ENCODE measurements at regions not wholly inside any gene's neighbourhood (a gene's known extent, or its start where the extent isn't known, plus 50 kb on each side); places are given as distances from the start of the nearest gene placed in this dataset.

DNA sequence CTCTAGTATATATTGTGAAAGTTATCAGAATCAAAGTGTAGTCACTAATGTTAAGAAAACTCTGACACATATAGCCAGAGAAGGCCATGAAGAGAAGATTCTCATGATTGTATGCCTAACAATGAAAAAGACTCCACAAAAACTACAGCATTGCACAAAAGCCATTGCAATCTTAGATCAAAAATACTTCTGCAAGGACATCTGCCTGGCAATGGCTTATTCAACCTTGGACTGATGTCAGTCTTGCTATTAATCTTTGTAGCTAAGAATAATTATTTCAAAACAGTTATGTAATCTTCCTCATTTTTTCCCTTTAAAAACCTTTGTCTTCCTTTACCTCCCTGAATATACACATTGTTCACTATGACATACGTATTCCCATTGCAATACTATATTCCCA is 55.3 kb upstream of the SLC36A4 start:
- H3K9me3 ChIP-seq (ENCODE audit: control insufficient read depth, insufficient read depth, low read depth, low read length) = no peaks in the 10 kb centered on the region
- no peak for TF ChIP-seq ZNF16 (tag by site-specific recombination; IDR thresholded peaks at IDR 0.05; ENCODE audit: low read depth)
- no peak for TF ChIP-seq ZNF221 (tag by site-specific recombination; IDR thresholded peaks at IDR 0.05; ENCODE audit: borderline replicate concordance)
- no peak for TF ChIP-seq ZFP37 (tag by site-specific recombination; IDR thresholded peaks at IDR 0.05)
- TF ChIP-seq ZNF768 (tag by site-specific recombination; IDR thresholded peaks at IDR 0.05) = no peak
- no peak for TF ChIP-seq ZNF37A (tag by site-specific recombination; IDR thresholded peaks at IDR 0.05)
- TF ChIP-seq ZNF621 (tag by site-specific recombination; IDR thresholded peaks at IDR 0.05) = no peak
- no peak for TF ChIP-seq ZNF155 (tag by site-specific recombination; IDR thresholded peaks at IDR 0.05)
- TF ChIP-seq, protein P1, sequence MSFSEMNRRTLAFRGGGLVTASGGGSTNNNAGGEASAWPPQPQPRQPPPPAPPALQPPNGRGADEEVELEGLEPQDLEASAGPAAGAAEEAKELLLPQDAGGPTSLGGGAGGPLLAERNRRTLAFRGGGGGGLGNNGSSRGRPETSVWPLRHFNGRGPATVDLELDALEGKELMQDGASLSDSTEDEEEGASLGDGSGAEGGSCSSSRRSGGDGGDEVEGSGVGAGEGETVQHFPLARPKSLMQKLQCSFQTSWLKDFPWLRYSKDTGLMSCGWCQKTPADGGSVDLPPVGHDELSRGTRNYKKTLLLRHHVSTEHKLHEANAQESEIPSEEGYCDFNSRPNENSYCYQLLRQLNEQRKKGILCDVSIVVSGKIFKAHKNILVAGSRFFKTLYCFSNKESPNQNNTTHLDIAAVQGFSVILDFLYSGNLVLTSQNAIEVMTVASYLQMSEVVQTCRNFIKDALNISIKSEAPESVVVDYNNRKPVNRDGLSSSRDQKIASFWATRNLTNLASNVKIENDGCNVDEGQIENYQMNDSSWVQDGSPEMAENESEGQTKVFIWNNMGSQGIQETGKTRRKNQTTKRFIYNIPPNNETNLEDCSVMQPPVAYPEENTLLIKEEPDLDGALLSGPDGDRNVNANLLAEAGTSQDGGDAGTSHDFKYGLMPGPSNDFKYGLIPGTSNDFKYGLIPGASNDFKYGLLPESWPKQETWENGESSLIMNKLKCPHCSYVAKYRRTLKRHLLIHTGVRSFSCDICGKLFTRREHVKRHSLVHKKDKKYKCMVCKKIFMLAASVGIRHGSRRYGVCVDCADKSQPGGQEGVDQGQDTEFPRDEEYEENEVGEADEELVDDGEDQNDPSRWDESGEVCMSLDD (tag by site-specific recombination; IDR thresholded peaks at IDR 0.05) = no peak
- TF ChIP-seq ZNF366 (tag by site-specific recombination; conservative IDR thresholded peaks at IDR 0.05) = no peak
- TF ChIP-seq HOXA7 (CRISPR knock-in tag; IDR thresholded peaks at IDR 0.05; ENCODE audit: borderline replicate concordance) = no peak
- no peak for TF ChIP-seq SP3 (tag by site-specific recombination; IDR thresholded peaks at IDR 0.05)
- TF ChIP-seq ZFP69B (tag by site-specific recombination; IDR thresholded peaks at IDR 0.05) = no peak
- TF ChIP-seq ZFP3 (tag by site-specific recombination; IDR thresholded peaks at IDR 0.05; ENCODE audit: low read depth) = no peak
- TF ChIP-seq, protein P2, sequence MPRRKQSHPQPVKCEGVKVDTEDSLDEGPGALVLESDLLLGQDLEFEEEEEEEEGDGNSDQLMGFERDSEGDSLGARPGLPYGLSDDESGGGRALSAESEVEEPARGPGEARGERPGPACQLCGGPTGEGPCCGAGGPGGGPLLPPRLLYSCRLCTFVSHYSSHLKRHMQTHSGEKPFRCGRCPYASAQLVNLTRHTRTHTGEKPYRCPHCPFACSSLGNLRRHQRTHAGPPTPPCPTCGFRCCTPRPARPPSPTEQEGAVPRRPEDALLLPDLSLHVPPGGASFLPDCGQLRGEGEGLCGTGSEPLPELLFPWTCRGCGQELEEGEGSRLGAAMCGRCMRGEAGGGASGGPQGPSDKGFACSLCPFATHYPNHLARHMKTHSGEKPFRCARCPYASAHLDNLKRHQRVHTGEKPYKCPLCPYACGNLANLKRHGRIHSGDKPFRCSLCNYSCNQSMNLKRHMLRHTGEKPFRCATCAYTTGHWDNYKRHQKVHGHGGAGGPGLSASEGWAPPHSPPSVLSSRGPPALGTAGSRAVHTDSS (tag by site-specific recombination; IDR thresholded peaks at IDR 0.05) = no peak
- no peak for TF ChIP-seq ZNF837 (tag by site-specific recombination; IDR thresholded peaks at IDR 0.05)
- no peak for TF ChIP-seq WT1 (tag by site-specific recombination; IDR thresholded peaks at IDR 0.05)
- no peak for TF ChIP-seq ZNF585B (tag by site-specific recombination; IDR thresholded peaks at IDR 0.05)
- TF ChIP-seq ZNF529 (tag by site-specific recombination; IDR thresholded peaks at IDR 0.05; ENCODE audit: insufficient replicate concordance) = no peak
- TF ChIP-seq, protein P3, sequence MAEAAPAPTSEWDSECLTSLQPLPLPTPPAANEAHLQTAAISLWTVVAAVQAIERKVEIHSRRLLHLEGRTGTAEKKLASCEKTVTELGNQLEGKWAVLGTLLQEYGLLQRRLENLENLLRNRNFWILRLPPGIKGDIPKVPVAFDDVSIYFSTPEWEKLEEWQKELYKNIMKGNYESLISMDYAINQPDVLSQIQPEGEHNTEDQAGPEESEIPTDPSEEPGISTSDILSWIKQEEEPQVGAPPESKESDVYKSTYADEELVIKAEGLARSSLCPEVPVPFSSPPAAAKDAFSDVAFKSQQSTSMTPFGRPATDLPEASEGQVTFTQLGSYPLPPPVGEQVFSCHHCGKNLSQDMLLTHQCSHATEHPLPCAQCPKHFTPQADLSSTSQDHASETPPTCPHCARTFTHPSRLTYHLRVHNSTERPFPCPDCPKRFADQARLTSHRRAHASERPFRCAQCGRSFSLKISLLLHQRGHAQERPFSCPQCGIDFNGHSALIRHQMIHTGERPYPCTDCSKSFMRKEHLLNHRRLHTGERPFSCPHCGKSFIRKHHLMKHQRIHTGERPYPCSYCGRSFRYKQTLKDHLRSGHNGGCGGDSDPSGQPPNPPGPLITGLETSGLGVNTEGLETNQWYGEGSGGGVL (tag by site-specific recombination; IDR thresholded peaks at IDR 0.05) = no peak
- no peak overlapping the region for H3K27ac ChIP-seq (ENCODE audit: extremely low read depth, low read depth, low read length)
- no peaks in the 10 kb centered on the region for H3K4me1 ChIP-seq (ENCODE audit: control insufficient read depth, insufficient read depth, low read length)
- ChIA-PET POLR2A (no interaction called here), CTCF (no interaction called here)
- H3K36me3 ChIP-seq (ENCODE audit: control insufficient read depth in 2 of 2, insufficient read depth in 1 of 2, low read length in 2 of 2) = no peaks in the 10 kb centered on the region
- H3K4me3 ChIP-seq (ENCODE audit: low read depth, low read length) = no peak overlapping the region

DNA sequence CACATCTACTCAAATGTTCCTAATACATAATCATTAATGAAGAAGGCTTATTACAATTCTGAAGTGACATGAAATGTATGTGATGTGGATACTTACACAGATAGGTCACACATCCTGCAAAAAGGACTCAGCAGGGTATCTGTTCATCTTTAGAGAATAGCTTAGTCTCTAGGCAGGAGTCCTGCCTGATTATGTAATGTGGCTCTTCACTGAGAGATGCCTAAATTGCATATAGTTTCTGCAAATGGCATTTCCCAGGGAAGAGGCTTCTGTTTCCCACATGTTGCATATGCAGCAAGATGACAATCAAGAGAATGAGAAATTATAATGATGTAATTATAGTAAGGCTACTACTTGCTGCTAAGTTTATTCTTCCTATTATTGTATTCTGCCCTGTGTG is 58.8 kb upstream of the SLC36A4 start:
- POLR2A ChIA-PET = no interaction called here
- Histone ChIP-seq H3K27ac (ENCODE audit: extremely low read depth, low read depth, low read length) (no peak overlapping the region), H3K4me1 (ENCODE audit: control insufficient read depth, insufficient read depth, low read length) (no peaks in the 10 kb centered on the region), H3K9me3 (ENCODE audit: control insufficient read depth, insufficient read depth, low read depth, low read length) (no peaks in the 10 kb centered on the region), H3K36me3 (ENCODE audit: control insufficient read depth in 2 of 2, insufficient read depth in 1 of 2, low read length in 2 of 2) (no peaks in the 10 kb centered on the region), H3K4me3 (ENCODE audit: low read depth, low read length) (no peak overlapping the region)
- CTCF ChIA-PET = interaction anchor here (0.5 to 3.1 kb wide), 3 partner anchors 22 to 396 kb away, joined by 3 to 9 read pairs (median 3); no protein-coding TSS in a partner anchor
- TF ChIP-seq ZFP3 (tag by site-specific recombination; IDR thresholded peaks at IDR 0.05; ENCODE audit: low read depth) = no peak
- no peak for TF ChIP-seq ZBTB48 (tag by site-specific recombination; IDR thresholded peaks at IDR 0.05)
- TF ChIP-seq ZNF341 (tag by site-specific recombination; IDR thresholded peaks at IDR 0.05; ENCODE audit: low read depth) = no peak
- TF ChIP-seq IKZF3 (tag by site-specific recombination; IDR thresholded peaks at IDR 0.05) = no peak
- TF ChIP-seq ZNF37A (tag by site-specific recombination; IDR thresholded peaks at IDR 0.05) = no peak
- TF ChIP-seq ZNF629 (tag by site-specific recombination; IDR thresholded peaks at IDR 0.05) = no peak
- TF ChIP-seq ZNF16 (tag by site-specific recombination; IDR thresholded peaks at IDR 0.05; ENCODE audit: low read depth) = no peak
- TF ChIP-seq, protein P4, sequence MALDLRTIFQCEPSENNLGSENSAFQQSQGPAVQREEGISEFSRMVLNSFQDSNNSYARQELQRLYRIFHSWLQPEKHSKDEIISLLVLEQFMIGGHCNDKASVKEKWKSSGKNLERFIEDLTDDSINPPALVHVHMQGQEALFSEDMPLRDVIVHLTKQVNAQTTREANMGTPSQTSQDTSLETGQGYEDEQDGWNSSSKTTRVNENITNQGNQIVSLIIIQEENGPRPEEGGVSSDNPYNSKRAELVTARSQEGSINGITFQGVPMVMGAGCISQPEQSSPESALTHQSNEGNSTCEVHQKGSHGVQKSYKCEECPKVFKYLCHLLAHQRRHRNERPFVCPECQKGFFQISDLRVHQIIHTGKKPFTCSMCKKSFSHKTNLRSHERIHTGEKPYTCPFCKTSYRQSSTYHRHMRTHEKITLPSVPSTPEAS (tag by site-specific recombination; IDR thresholded peaks at IDR 0.05) = no peak
- TF ChIP-seq ZNF843 (tag by site-specific recombination; IDR thresholded peaks at IDR 0.05) = no peak
- no peak for TF ChIP-seq GLIS2 (tag by site-specific recombination; IDR thresholded peaks at IDR 0.05)
- TF ChIP-seq, protein P5, sequence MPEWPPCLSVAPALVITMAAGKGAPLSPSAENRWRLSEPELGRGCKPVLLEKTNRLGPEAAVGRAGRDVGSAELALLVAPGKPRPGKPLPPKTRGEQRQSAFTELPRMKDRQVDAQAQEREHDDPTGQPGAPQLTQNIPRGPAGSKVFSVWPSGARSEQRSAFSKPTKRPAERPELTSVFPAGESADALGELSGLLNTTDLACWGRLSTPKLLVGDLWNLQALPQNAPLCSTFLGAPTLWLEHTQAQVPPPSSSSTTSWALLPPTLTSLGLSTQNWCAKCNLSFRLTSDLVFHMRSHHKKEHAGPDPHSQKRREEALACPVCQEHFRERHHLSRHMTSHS (tag by site-specific recombination; IDR thresholded peaks at IDR 0.05) = no peak
- no peak for TF ChIP-seq EGR2 (tag by site-specific recombination; IDR thresholded peaks at IDR 0.05; ENCODE audit: low read depth)

All from HEK293 (cell line).